ENCODE measurements at regions not wholly inside any gene's neighbourhood (a gene's known extent, or its start where the extent isn't known, plus 50 kb on each side); places are given as distances from the start of the nearest gene placed in this dataset.
A peak's percentile ranks its signal among the peaks of the same experiment; 100 is the strongest.

- DNase-seq (ENCODE audit: low spot score) (no peak), ATAC-seq (ENCODE audit: low read depth) (no peak)
- TF ChIP-seq CTCF (IDR thresholded peaks at IDR 0.05; ENCODE audit: poor library complexity, severe bottlenecking): peak; percentile 77
- H3K4me1 ChIP-seq (ENCODE audit: insufficient read depth, poor library complexity, severe bottlenecking): no peaks in the 10 kb centered on the region
- H3K4me3 ChIP-seq (ENCODE audit: severe bottlenecking): no peak overlapping the region
- peaks cover 3% of the 10 kb centered on the region for H3K27me3 ChIP-seq (ENCODE audit: insufficient read depth, poor library complexity, severe bottlenecking)
- no peak overlapping the region for H3K27ac ChIP-seq (ENCODE audit: poor library complexity, severe bottlenecking)
- no peaks in the 10 kb centered on the region for H3K36me3 ChIP-seq (ENCODE audit: low read depth)
- H3K9me3 ChIP-seq (ENCODE audit: severe bottlenecking): no peaks in the 10 kb centered on the region
These were observed 487.2 kb upstream of the GCFC2 start for GRCh38 chr2:76197842-76198448.

- ATAC-seq (ENCODE audit: low read depth) (no peak), DNase-seq (ENCODE audit: low spot score) (no peak)
- no peaks in the 10 kb centered on the region for H3K4me1 ChIP-seq (ENCODE audit: insufficient read depth, poor library complexity, severe bottlenecking)
- no peak overlapping the region for H3K4me3 ChIP-seq (ENCODE audit: severe bottlenecking)
- peaks cover 3% of the 10 kb centered on the region for H3K27me3 ChIP-seq (ENCODE audit: insufficient read depth, poor library complexity, severe bottlenecking)
- no peak for TF ChIP-seq CTCF (IDR thresholded peaks at IDR 0.05; ENCODE audit: poor library complexity, severe bottlenecking)
- no peaks in the 10 kb centered on the region for H3K36me3 ChIP-seq (ENCODE audit: low read depth)
- no peaks in the 10 kb centered on the region for H3K9me3 ChIP-seq (ENCODE audit: severe bottlenecking)
- H3K27ac ChIP-seq (ENCODE audit: poor library complexity, severe bottlenecking): no peak overlapping the region
These were observed 486.7 kb upstream of the GCFC2 start for GRCh38 chr2:76197428-76197827.

- TF ChIP-seq CTCF (IDR thresholded peaks at IDR 0.05; ENCODE audit: poor library complexity, severe bottlenecking): no peak
- H3K36me3 ChIP-seq (ENCODE audit: low read depth): no peaks in the 10 kb centered on the region
- peaks cover 3% of the 10 kb centered on the region for H3K27me3 ChIP-seq (ENCODE audit: insufficient read depth, poor library complexity, severe bottlenecking)
- ATAC-seq (ENCODE audit: low read depth): no peak
- no peak overlapping the region for H3K4me3 ChIP-seq (ENCODE audit: severe bottlenecking)
- DNase-seq (ENCODE audit: low spot score): no peak
- no peak overlapping the region for H3K27ac ChIP-seq (ENCODE audit: poor library complexity, severe bottlenecking)
- H3K4me1 ChIP-seq (ENCODE audit: insufficient read depth, poor library complexity, severe bottlenecking): no peaks in the 10 kb centered on the region
- H3K9me3 ChIP-seq (ENCODE audit: severe bottlenecking): no peaks in the 10 kb centered on the region
These were observed 483.5 kb upstream of the GCFC2 start for GRCh38 chr2:76194031-76194775.

GRCh38 chr2:76193089-76193488 is 482.4 kb upstream of the GCFC2 start:
- peaks cover 3% of the 10 kb centered on the region for H3K27me3 ChIP-seq (ENCODE audit: insufficient read depth, poor library complexity, severe bottlenecking)
- no peak for ATAC-seq (ENCODE audit: low read depth)
- H3K36me3 ChIP-seq (ENCODE audit: low read depth): no peaks in the 10 kb centered on the region
- H3K9me3 ChIP-seq (ENCODE audit: severe bottlenecking): no peaks in the 10 kb centered on the region
- no peak for DNase-seq (ENCODE audit: low spot score)
- H3K4me3 ChIP-seq (ENCODE audit: severe bottlenecking): no peak overlapping the region
- no peak for TF ChIP-seq CTCF (IDR thresholded peaks at IDR 0.05; ENCODE audit: poor library complexity, severe bottlenecking)
- no peak overlapping the region for H3K27ac ChIP-seq (ENCODE audit: poor library complexity, severe bottlenecking)
- H3K4me1 ChIP-seq (ENCODE audit: insufficient read depth, poor library complexity, severe bottlenecking): no peaks in the 10 kb centered on the region
